ENCODE measurements at regions not wholly inside any gene's neighbourhood (a gene's known extent, or its start where the extent isn't known, plus 50 kb on each side); places are given as distances from the start of the nearest gene placed in this dataset.

- WGBS: 62% methylated on average over 4 of the region's 4 CpGs
- no peak overlapping the region for H3K4me3 ChIP-seq
- no peaks in the 10 kb centered on the region for H3K36me3 ChIP-seq
- no peak for DNase-seq (ENCODE audit: low spot score)
- no peak overlapping the region for H3K27ac ChIP-seq
- no peaks in the 10 kb centered on the region for H3K27me3 ChIP-seq (replicated peaks; ENCODE audit: insufficient read depth)
- no peaks in the 10 kb centered on the region for H3K9me3 ChIP-seq
- TF ChIP-seq POLR2AphosphoS5 (IDR thresholded peaks at IDR 0.05) (no peak), POLR2A (IDR thresholded peaks at IDR 0.05) (no peak)
- TF ChIP-seq, protein P1, sequence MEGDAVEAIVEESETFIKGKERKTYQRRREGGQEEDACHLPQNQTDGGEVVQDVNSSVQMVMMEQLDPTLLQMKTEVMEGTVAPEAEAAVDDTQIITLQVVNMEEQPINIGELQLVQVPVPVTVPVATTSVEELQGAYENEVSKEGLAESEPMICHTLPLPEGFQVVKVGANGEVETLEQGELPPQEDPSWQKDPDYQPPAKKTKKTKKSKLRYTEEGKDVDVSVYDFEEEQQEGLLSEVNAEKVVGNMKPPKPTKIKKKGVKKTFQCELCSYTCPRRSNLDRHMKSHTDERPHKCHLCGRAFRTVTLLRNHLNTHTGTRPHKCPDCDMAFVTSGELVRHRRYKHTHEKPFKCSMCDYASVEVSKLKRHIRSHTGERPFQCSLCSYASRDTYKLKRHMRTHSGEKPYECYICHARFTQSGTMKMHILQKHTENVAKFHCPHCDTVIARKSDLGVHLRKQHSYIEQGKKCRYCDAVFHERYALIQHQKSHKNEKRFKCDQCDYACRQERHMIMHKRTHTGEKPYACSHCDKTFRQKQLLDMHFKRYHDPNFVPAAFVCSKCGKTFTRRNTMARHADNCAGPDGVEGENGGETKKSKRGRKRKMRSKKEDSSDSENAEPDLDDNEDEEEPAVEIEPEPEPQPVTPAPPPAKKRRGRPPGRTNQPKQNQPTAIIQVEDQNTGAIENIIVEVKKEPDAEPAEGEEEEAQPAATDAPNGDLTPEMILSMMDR (IDR thresholded peaks at IDR 0.05): no peak
- intact Hi-C loops (cut with DNase I): no loop called here
- H3K4me1 ChIP-seq (replicated peaks): no peaks in the 10 kb centered on the region
Observed at GRCh38 chr6:163756079-163756478, 341.6 kb downstream of the QKI start.

GRCh38 chr6:163754866-163755265, 340.3 kb downstream of the QKI start:
- Histone ChIP-seq H3K4me1 (replicated peaks) (no peaks in the 10 kb centered on the region), H3K27ac (no peak overlapping the region), H3K9me3 (no peaks in the 10 kb centered on the region), H3K27me3 (replicated peaks; ENCODE audit: insufficient read depth) (no peaks in the 10 kb centered on the region), H3K36me3 (no peaks in the 10 kb centered on the region), H3K4me3 (no peak overlapping the region)
- TF ChIP-seq, protein P1 (IDR thresholded peaks at IDR 0.05): no peak
- TF ChIP-seq POLR2AphosphoS5 (IDR thresholded peaks at IDR 0.05): no peak
- no peak for TF ChIP-seq POLR2A (IDR thresholded peaks at IDR 0.05)
- no peak for DNase-seq (ENCODE audit: low spot score)
- intact Hi-C loops (cut with DNase I): no loop called here
- 68% methylated on average over 5 of the region's 5 CpGs for WGBS

- Histone ChIP-seq H3K27me3 (replicated peaks; ENCODE audit: insufficient read depth) (no peaks in the 10 kb centered on the region), H3K27ac (no peak overlapping the region), H3K4me1 (replicated peaks) (no peaks in the 10 kb centered on the region), H3K9me3 (no peaks in the 10 kb centered on the region), H3K4me3 (no peak overlapping the region), H3K36me3 (no peaks in the 10 kb centered on the region)
- intact Hi-C loops (cut with DNase I): no loop called here
- no peak for DNase-seq (ENCODE audit: low spot score)
- 92% methylated on average over 2 of the region's 2 CpGs for WGBS
- TF ChIP-seq, protein P1 (IDR thresholded peaks at IDR 0.05): no peak
- no peak for TF ChIP-seq POLR2AphosphoS5 (IDR thresholded peaks at IDR 0.05)
- no peak for TF ChIP-seq POLR2A (IDR thresholded peaks at IDR 0.05)
Observed at GRCh38 chr6:163753430-163753829, 338.9 kb downstream of the QKI start.

- Histone ChIP-seq H3K36me3 (no peaks in the 10 kb centered on the region), H3K4me1 (replicated peaks) (no peaks in the 10 kb centered on the region), H3K4me3 (no peak overlapping the region), H3K9me3 (no peaks in the 10 kb centered on the region), H3K27me3 (replicated peaks; ENCODE audit: insufficient read depth) (no peaks in the 10 kb centered on the region), H3K27ac (no peak overlapping the region)
- intact Hi-C loops (cut with DNase I): no loop called here
- no peak for TF ChIP-seq POLR2AphosphoS5 (IDR thresholded peaks at IDR 0.05)
- TF ChIP-seq, protein P1 (IDR thresholded peaks at IDR 0.05): no peak
- no peak for TF ChIP-seq POLR2A (IDR thresholded peaks at IDR 0.05)
- 95% methylated on average over 13 of the region's 13 CpGs for WGBS
- DNase-seq (ENCODE audit: low spot score): no peak
Observed at GRCh38 chr6:163752446-163752845, 337.9 kb downstream of the QKI start.

GRCh38 chr6:163751032-163751525, 336.6 kb downstream of the QKI start:
- intact Hi-C loops (cut with DNase I): no loop called here
- DNase-seq (ENCODE audit: low spot score): no peak
- 28% methylated on average over 18 of the region's 18 CpGs for WGBS
- H3K4me1 ChIP-seq (replicated peaks): no peaks in the 10 kb centered on the region
- no peaks in the 10 kb centered on the region for H3K27me3 ChIP-seq (replicated peaks; ENCODE audit: insufficient read depth)
- no peak overlapping the region for H3K27ac ChIP-seq
- no peaks in the 10 kb centered on the region for H3K9me3 ChIP-seq
- no peaks in the 10 kb centered on the region for H3K36me3 ChIP-seq
- no peak overlapping the region for H3K4me3 ChIP-seq
- no peak for TF ChIP-seq POLR2AphosphoS5 (IDR thresholded peaks at IDR 0.05)
- no peak for TF ChIP-seq POLR2A (IDR thresholded peaks at IDR 0.05)
- TF ChIP-seq, protein P1 (IDR thresholded peaks at IDR 0.05): no peak
